CD14-positive monocyte (primary cell): ENCODE measurements at regions not wholly inside any gene's neighbourhood (a gene's known extent, or its start where the extent isn't known, plus 50 kb on each side); places are given as distances from the start of the nearest gene placed in this dataset.

Source experiments
- DNase-seq, 3 donors: peaks; one replicate each; pipeline ENCODE4 v3.0.0-alpha.2; 2011 to 2022
- H2AFZ ChIP-seq: 2 replicates; pipeline ENCODE4 v1.6.0; 2012; ENCODE audit warnings: mild to moderate bottlenecking, low read depth, low read length, inconsistent platforms; ENCODE audit not compliant: insufficient read depth, poor library complexity, severe bottlenecking
- H3K27ac ChIP-seq, 2 donors: 1 replicate in 1 of 2; 2 replicates in 1 of 2; pipeline ENCODE4 v1.5.1; 2012 to 2013; ENCODE audit warnings: low read length in 2 of 2, control low read depth in 1 of 2, inconsistent platforms in 1 of 2, low read depth in 1 of 2, mild to moderate bottlenecking in 1 of 2
- H3K27me3 ChIP-seq, 2 donors: one replicate each; pipeline versions ENCODE4 v1.6.0 to v1.6.1; 2011 to 2013; ENCODE audit warnings: low read length in 2 of 2; ENCODE audit not compliant: control insufficient read depth in 2 of 2, insufficient read depth in 2 of 2
- H3K36me3 ChIP-seq, 2 donors: replicated peaks in 1 of 2; 1 replicate in 1 of 2; 2 replicates in 1 of 2; pipeline versions ENCODE4 v1.5.1 to v1.6.1; 2012 to 2013; ENCODE audit warnings: low read length in 2 of 2, control low read depth in 1 of 2, inconsistent platforms in 1 of 2, mild to moderate bottlenecking in 1 of 2; ENCODE audit not compliant: insufficient read depth in 2 of 2, control insufficient read depth in 1 of 2
- H3K4me1 ChIP-seq, 2 donors: 1 replicate in 1 of 2; 2 replicates in 1 of 2; pipeline versions ENCODE4 v1.5.1 to v1.6.1; 2012 to 2013; ENCODE audit warnings: low read length in 2 of 2, control low read depth in 1 of 2, inconsistent platforms in 1 of 2, mild to moderate bottlenecking in 1 of 2, moderate library complexity in 1 of 2; ENCODE audit not compliant: insufficient read depth in 2 of 2, control insufficient read depth in 1 of 2
- H3K4me2 ChIP-seq: replicated peaks from 2 replicates; pipeline ENCODE3; 2012; ENCODE audit warnings: low read length, moderate library complexity, mild to moderate bottlenecking; ENCODE audit not compliant: poor library complexity, severe bottlenecking; ENCODE audit errors: extremely low read depth
- H3K4me3 ChIP-seq, 3 experiments: fragments of 200-600 bp in 1 of 3; sonication (generic) in 1 of 3; replicated peaks in 1 of 3; 1 replicate in 2 of 3; 2 replicates in 1 of 3; pipeline ENCODE4 v1.5.1; 2011 to 2013; ENCODE audit warnings: low read length in 3 of 3, mild to moderate bottlenecking in 3 of 3, control low read depth in 2 of 3, low read depth in 2 of 3, inconsistent platforms in 1 of 3, moderate library complexity in 1 of 3
- H3K79me2 ChIP-seq: 2 replicates; pipeline ENCODE4 v1.6.0; 2012; ENCODE audit warnings: mild to moderate bottlenecking, control low read depth, inconsistent platforms, low read length, moderate library complexity; ENCODE audit not compliant: insufficient read depth
- H3K9ac ChIP-seq: 2 replicates; pipeline ENCODE4 v1.6.0; 2017; ENCODE audit warnings: low read length, mild to moderate bottlenecking; ENCODE audit not compliant: insufficient read depth, poor library complexity, severe bottlenecking
- H3K9me3 ChIP-seq, 2 donors: replicated peaks in 1 of 2; 1 replicate in 1 of 2; 2 replicates in 1 of 2; pipeline versions ENCODE4 v1.5.1 to v1.6.1; 2012 to 2013; ENCODE audit warnings: low read length in 2 of 2, control low read depth in 1 of 2; ENCODE audit not compliant: control insufficient read depth in 1 of 2, insufficient read depth in 1 of 2
- H4K20me1 ChIP-seq: 2 replicates; pipeline ENCODE4 v1.6.0; 2012; ENCODE audit warnings: mild to moderate bottlenecking, low read length, control low read depth, moderate library complexity; ENCODE audit not compliant: insufficient read depth
- H3K27ac Mint-ChIP-seq, 7 donors: one replicate each; pipeline ENCODE4 v1.8.0; 2020; ENCODE audit warnings: mild to moderate bottlenecking in 7 of 7, mixed read lengths in 7 of 7, moderate library complexity in 6 of 7, inconsistent platforms in 2 of 7
- H3K27me3 Mint-ChIP-seq, 3 donors: one replicate each; pipeline ENCODE4 v1.8.0; 2021 to 2022; ENCODE audit warnings: low read depth in 3 of 3, mild to moderate bottlenecking in 3 of 3, mixed read lengths in 3 of 3, moderate library complexity in 3 of 3, inconsistent platforms in 1 of 3
- H3K36me3 Mint-ChIP-seq, 2 donors: one replicate each; pipeline ENCODE4 v1.8.0; 2020; ENCODE audit warnings: mixed read lengths in 2 of 2, inconsistent platforms in 1 of 2, mild to moderate bottlenecking in 1 of 2
- H3K4me1 Mint-ChIP-seq: one replicate; pipeline ENCODE4 v1.8.0; 2020; ENCODE audit warnings: mild to moderate bottlenecking, mixed read lengths
- H3K4me3 Mint-ChIP-seq, 2 donors: one replicate each; pipeline ENCODE4 v1.8.0; 2020; ENCODE audit warnings: mild to moderate bottlenecking in 2 of 2, mixed read lengths in 2 of 2, moderate library complexity in 1 of 2
- H3K9me3 Mint-ChIP-seq, 7 donors: one replicate each; pipeline ENCODE4 v1.8.0; 2020 to 2022; ENCODE audit warnings: mixed read lengths in 7 of 7, mild to moderate bottlenecking in 6 of 7, moderate library complexity in 6 of 7, inconsistent platforms in 2 of 7
- CTCF ChIP-seq: fragments of 200-600 bp; IDR thresholded peaks from one replicate; pipeline ENCODE4 v1.8.0; 2022; ENCODE audit warnings: antibody characterized with exemption, mild to moderate bottlenecking
- intact Hi-C, 2 donors: fragments of 100-400 bp; cut with micrococcal nuclease; formaldehyde crosslinking; loops; one replicate each; pipeline versions ENCODE4 v1.15.0 to v1.15.1; 2023

- TF ChIP-seq CTCF = no peak
- Mint-ChIP-seq H3K9me3 (peaks cover 0 to 10% (median 7%) of the 10 kb centered on the region in 7 donors), H3K27me3 (peaks cover 0 to 3% (median 0%) of the 10 kb centered on the region in 3 donors), H3K27ac (no peak overlapping the region), H3K4me1 (no peaks in the 10 kb centered on the region), H3K36me3 (no peaks in the 10 kb centered on the region), H3K4me3 (no peak overlapping the region)
- H3K27me3 ChIP-seq = no peaks in the 10 kb centered on the region
- H3K79me2 ChIP-seq = no peaks in the 10 kb centered on the region
- H2AFZ ChIP-seq = no peak overlapping the region
- no peak overlapping the region for H3K9ac ChIP-seq
- no peak overlapping the region for H3K4me2 ChIP-seq
- no peaks in the 10 kb centered on the region for H4K20me1 ChIP-seq
- no peak for DNase-seq
- H3K4me1 ChIP-seq = no peaks in the 10 kb centered on the region
- no peak overlapping the region for H3K27ac ChIP-seq
- no peaks in the 10 kb centered on the region for H3K36me3 ChIP-seq
- H3K9me3 ChIP-seq = peaks cover 7 to 14% of the 10 kb centered on the region in 2 donors
- H3K4me3 ChIP-seq = no peak overlapping the region
- intact Hi-C loops = no loop called here
Observed at GRCh38 chr7:13307040-13307439, 619.6 kb downstream of the ARL4A start.

GRCh38 chr7:13308423-13308822, 621.0 kb downstream of the ARL4A start:
- no peaks in the 10 kb centered on the region for H3K79me2 ChIP-seq
- Mint-ChIP-seq H3K4me1 (no peaks in the 10 kb centered on the region), H3K9me3 (peaks cover 2 to 18% (median 13%) of the 10 kb centered on the region in 7 donors), H3K4me3 (no peak overlapping the region), H3K36me3 (no peaks in the 10 kb centered on the region), H3K27me3 (peaks cover 0 to 3% (median 0%) of the 10 kb centered on the region in 3 donors), H3K27ac (no peak overlapping the region)
- H3K4me2 ChIP-seq = no peak overlapping the region
- no peaks in the 10 kb centered on the region for H3K4me1 ChIP-seq
- intact Hi-C loops = no loop called here
- DNase-seq = no peak
- H3K36me3 ChIP-seq = no peaks in the 10 kb centered on the region
- H3K27me3 ChIP-seq = no peaks in the 10 kb centered on the region
- no peak overlapping the region for H3K27ac ChIP-seq
- no peak overlapping the region for H3K9ac ChIP-seq
- H3K9me3 ChIP-seq = peaks cover 12 to 24% of the 10 kb centered on the region in 2 donors
- H4K20me1 ChIP-seq = no peaks in the 10 kb centered on the region
- no peak overlapping the region for H3K4me3 ChIP-seq
- no peak overlapping the region for H2AFZ ChIP-seq
- TF ChIP-seq CTCF = no peak
